Islet of Langerhans (tissue), 1 donor: ENCODE measurements at regions not wholly inside any gene's neighbourhood (a gene's known extent, or its start where the extent isn't known, plus 50 kb on each side); places are given as distances from the start of the nearest gene placed in this dataset.
"Not testable (repeated sequence)": the region's sequence is repeated elsewhere in the genome, so short reads cannot be mapped to it uniquely, and the experiment has no call there.

Experiments
- FAIRE-seq: peaks from one replicate; lab custom pipeline; 2011; peaks lifted over from hg19 to GRCh38; lab: Jason Lieb, UNC

- FAIRE-seq, result no peak
Observed at GRCh38 chr10:6979371-6979770, 399.3 kb upstream of the PRKCQ start.

GRCh38 chr10:6978187-6978627 is 398.1 kb upstream of the PRKCQ start:
- no peak for FAIRE-seq

DNA sequence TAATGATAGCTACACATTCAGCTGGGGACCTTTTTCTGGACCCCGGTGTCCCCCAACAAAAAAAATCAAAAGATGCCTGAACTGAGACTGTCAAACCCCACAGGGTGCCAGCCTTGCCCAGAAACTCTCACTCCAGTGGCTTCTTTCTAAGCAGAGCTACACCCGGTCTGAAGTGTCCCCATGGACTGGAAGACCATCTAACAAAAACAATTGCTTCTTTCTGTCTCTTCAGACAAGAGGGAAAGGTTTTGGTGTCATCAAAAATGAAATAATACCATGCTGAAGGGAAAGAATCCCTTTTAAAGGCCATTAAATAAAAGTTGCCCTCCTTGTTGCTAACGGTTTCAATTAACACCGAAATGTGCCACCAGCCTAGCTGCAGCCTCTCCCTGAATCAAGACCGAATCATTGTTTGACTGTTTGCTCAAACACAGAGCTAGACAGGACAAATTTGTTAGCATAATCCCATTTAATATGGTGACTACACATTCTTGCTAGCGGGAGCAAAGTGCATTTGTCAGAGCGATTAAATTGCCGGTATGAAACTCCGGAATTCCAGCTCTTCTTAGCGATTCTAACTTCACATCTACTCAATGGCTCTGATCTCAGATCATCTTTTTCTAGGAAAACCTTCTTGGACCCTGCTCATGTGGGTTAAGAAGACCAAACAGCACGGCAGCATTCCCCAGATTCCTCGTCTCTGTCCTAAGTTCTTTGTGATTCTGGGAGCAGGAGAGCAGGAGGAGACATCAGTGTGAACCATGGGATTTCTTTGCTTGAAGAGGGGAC is 397.5 kb upstream of the PRKCQ start:
- peak; percentile 36 for FAIRE-seq

- FAIRE-seq, result no peak
Observed at GRCh38 chr10:6973899-6974298, 393.8 kb upstream of the PRKCQ start.

- FAIRE-seq, result no peak
Observed at GRCh38 chr10:6972226-6972625, 392.1 kb upstream of the PRKCQ start.

DNA sequence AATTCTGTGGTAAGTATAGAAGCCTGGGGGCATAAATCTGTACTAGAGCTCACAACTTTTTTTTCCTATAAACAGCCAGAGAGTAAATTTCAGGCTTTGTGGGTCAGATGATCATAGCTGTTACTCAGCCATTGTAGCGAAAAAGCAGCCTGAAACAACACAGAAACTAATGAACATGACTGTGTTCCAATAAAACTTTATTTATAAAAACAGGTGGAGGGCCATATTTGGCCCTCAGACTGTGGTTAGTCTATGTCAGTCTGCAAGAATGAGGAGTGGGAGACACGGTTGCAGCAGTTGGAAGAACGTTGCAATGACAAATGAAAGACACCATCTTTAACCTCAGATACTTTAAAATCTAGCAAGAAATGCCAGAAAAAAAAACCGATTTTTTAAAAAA is 389.6 kb upstream of the PRKCQ start:
- no peak for FAIRE-seq

GRCh38 chr10:6964543-6964942 is 384.5 kb upstream of the PRKCQ start:
- FAIRE-seq, result no peak

GRCh38 chr10:6962576-6962975 is 382.5 kb upstream of the PRKCQ start:
- FAIRE-seq, result no peak

DNA sequence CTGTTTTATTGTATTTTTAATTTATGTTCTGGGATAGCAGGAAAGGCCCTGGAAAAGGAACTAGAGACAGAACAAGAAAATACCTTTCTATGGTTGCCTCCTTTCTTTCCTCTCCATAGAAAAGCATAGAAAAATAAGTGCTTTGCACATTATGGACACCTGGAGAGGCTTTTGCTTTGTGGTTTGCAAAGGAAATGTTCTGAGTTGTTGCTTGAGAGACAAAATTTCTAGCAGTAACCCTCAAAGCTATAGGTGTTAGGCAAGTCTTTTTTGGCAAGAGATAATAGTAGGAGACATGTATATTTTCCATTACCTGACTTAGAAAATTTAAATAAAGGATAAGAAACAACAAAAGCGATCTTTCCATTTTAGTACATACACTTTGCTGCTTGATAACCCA is 378.6 kb upstream of the PRKCQ start:
- no peak for FAIRE-seq

- no peak for FAIRE-seq
Observed at GRCh38 chr10:6958254-6958653, 378.2 kb upstream of the PRKCQ start.

GRCh38 chr10:6957851-6958250 is 377.8 kb upstream of the PRKCQ start:
- FAIRE-seq, result no peak

DNA sequence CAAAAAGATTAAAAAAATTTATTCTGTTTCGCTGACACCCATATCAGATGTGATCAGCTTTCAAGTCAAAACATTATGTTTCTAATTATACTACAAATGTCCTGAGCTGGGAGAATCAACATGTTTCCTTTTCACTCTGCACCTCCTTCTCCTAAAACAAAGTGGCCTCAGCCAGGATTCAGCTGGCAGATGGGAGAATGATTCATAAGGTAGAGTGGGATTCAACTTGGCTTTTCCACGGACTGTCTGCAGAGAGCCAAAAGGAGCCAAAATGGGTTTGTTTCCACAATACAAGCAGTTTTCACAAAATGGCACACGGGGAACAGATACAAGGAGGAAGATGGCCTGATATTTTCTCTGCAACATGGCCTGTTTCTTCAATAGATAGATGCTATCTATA is 376.5 kb upstream of the PRKCQ start:
- FAIRE-seq, result no peak

- no peak for FAIRE-seq
Observed at GRCh38 chr10:6953271-6953801, 373.3 kb upstream of the PRKCQ start.

DNA sequence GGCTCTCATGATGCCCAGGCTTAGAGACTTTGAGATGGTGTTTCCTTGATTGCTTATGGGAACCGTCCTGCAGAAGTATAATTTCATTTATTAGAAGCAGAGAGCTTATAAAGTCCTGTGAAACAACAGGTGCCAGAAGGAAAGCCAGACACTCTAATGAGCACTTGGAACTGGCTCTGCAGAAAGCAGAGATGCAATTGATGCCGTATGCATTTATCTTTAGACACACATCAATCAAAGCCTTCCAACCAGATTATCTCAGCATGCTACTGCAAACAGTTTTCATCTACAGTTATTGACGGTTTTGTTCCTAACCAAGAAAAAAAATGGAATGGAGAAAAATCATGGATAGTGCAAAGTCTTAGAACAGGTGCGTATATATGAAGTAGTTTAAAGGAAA is 371.7 kb upstream of the PRKCQ start:
- FAIRE-seq, result no peak

DNA sequence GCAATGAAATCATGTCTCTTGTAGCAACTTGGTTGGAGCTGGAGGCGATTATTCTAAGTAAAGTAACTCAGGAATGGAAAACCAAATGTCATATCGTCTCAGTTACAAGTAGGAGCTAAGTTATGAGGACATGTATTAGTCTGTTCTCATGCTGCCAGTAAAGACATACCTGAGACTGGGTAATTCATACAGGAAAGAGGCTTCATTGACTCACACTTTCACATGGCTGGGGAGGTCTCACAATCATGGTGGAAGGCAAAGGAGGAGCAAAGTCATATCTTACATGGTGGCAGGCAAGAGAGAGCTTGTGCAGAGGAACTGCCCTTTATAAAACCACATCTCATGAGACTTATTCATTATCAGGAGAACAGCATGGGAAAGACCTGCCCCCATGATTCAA is 370.1 kb upstream of the PRKCQ start:
- no peak for FAIRE-seq

DNA sequence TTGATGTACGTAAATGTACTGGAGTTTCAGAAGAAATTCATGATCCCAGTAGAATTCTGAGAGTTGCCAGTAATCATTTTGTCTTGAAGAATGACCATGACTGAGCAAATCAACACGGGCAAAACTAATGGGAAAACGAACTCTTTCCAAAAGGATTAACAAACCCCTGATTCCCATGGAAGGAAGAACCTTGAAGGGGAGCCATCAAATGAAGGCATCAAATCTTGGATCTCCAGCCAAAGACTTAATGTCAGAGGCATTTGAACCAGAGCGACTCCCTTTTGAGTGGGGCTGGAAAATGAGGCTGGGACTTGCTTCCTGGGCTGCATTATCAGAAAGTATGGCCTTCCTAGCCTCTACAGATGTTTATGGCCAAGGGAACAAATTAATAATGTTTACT is 364.4 kb upstream of the PRKCQ start:
- no peak for FAIRE-seq

DNA sequence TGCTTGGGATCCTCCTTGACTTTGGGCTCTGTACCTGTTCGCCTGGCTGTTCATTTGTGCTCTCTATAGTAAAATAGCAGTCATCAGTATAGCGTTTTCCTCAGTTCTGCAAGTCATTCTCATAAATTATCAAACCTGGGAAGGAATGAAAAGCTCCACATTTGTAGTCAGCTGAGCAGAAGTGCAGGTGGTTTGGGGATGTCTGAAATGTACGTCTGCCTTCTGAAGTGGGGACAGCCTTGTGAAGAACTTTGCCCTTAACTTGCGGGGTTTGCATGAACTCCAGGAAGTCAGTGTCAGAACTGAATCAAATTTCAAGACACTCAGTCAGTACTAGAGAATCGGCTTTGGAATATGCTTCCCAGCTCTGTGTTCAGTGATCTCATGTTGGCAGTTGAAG is 358.3 kb upstream of the PRKCQ start:
- FAIRE-seq, result no peak

- no peak for FAIRE-seq
Observed at GRCh38 chr10:6936931-6937330, 356.9 kb upstream of the PRKCQ start.

GRCh38 chr10:6929148-6929830 is 349.2 kb upstream of the PRKCQ start:
- no peak for FAIRE-seq

DNA sequence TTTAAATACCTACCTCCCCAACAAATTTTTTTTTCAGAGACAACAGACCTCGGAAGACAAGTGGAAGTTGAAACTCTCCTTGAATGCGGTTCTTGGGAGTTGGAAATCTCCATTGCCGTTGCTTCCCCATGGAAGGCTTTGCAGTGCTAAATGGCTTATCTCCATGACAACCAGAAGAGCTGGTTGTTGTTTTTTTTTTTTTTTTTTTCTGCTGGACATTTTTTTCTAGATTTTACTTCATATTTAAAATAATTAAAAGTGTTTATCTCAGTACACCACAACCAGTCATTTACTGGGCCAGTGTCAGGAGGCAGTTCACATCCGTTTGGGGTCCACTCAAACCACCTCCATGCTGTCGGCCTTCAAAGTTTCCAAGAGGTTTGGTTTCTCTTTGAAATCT is 348.5 kb upstream of the PRKCQ start:
- no peak for FAIRE-seq

- FAIRE-seq, result no peak
Observed at GRCh38 chr10:6926971-6927370, 346.9 kb upstream of the PRKCQ start.

DNA sequence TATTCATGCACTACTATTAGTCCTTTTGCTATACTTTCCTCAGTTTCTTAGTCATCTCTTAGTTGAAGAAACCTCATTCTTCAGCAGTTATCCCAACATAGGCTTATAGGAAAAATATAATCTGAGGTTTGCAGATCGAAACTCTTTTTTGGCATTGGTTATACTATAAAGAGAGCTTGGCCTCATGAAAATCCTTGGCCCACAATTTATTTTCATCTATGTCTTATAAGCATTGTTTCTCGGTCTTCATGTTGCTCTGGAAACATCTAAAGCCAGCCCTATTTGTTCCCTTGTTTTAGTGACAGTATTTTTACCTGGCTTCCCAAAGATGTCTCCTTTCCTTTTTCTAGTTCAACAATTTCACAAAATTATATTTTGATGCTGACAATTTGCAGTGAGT is 345.1 kb upstream of the PRKCQ start:
- no peak for FAIRE-seq

- peak; percentile 88 for FAIRE-seq
Observed at GRCh38 chr10:6924166-6924565, 344.1 kb upstream of the PRKCQ start.

DNA sequence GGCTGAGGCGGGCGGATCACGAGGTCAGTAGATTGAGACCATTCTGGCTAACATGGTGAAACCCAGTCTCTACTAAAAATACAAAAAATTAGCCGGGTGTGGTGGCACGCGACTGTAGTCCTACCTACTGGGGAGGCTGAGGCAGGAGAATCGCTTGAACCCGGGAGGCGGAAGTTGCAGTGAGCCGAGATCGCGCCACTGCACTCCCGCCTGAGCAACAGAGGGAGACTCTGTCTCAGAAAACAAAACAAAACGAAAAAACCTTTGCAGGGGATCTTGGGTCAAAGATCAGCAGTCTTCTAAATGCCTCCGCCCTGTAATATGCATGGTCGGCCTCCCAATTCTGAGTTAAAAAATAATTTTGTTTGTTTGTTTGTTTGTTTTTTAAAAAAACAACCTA is 340.9 kb upstream of the PRKCQ start:
- not testable (repeated sequence) for FAIRE-seq
